ENCODE measurements at regions not wholly inside any gene's neighbourhood (a gene's known extent, or its start where the extent isn't known, plus 50 kb on each side); places are given as distances from the start of the nearest gene placed in this dataset.

GRCh38 chr4:130568746-130569145 is 1472.8 kb downstream of the C4orf33 start:
- TF ChIP-seq, protein P1, sequence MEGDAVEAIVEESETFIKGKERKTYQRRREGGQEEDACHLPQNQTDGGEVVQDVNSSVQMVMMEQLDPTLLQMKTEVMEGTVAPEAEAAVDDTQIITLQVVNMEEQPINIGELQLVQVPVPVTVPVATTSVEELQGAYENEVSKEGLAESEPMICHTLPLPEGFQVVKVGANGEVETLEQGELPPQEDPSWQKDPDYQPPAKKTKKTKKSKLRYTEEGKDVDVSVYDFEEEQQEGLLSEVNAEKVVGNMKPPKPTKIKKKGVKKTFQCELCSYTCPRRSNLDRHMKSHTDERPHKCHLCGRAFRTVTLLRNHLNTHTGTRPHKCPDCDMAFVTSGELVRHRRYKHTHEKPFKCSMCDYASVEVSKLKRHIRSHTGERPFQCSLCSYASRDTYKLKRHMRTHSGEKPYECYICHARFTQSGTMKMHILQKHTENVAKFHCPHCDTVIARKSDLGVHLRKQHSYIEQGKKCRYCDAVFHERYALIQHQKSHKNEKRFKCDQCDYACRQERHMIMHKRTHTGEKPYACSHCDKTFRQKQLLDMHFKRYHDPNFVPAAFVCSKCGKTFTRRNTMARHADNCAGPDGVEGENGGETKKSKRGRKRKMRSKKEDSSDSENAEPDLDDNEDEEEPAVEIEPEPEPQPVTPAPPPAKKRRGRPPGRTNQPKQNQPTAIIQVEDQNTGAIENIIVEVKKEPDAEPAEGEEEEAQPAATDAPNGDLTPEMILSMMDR (IDR thresholded peaks at IDR 0.05) = no peak
- TF ChIP-seq POLR2A (IDR thresholded peaks at IDR 0.05) (no peak), POLR2AphosphoS5 (IDR thresholded peaks at IDR 0.05; ENCODE audit: insufficient read depth in 1 of 2, low read depth in 1 of 2) (no peak)

Data from vagina (tissue), 2 donors.